WI38 (cell line): ENCODE measurements at regions not wholly inside any gene's neighbourhood (a gene's known extent, or its start where the extent isn't known, plus 50 kb on each side); places are given as distances from the start of the nearest gene placed in this dataset.

Source experiments
- H3K4me3 ChIP-seq: 2 replicates; pipeline ENCODE4 v1.5.1; 2011; ENCODE audit warnings: low read depth, mild to moderate bottlenecking, control low read depth, low read length
- CTCF ChIP-seq: IDR thresholded peaks from 2 replicates; pipeline ENCODE4 v1.5.1; 2012; ENCODE audit warnings: low read depth, mild to moderate bottlenecking, control low read depth, low read length

- no peak overlapping the region for H3K4me3 ChIP-seq
- no peak for TF ChIP-seq CTCF
These were observed 256.5 kb upstream of the HMGA2 start for GRCh38 chr12:65567820-65568219.

- no peak for TF ChIP-seq CTCF
- no peak overlapping the region for H3K4me3 ChIP-seq
These were observed 255.8 kb upstream of the HMGA2 start for GRCh38 chr12:65568517-65568916.

- TF ChIP-seq CTCF: no peak
- no peak overlapping the region for H3K4me3 ChIP-seq
These were observed 253.7 kb upstream of the HMGA2 start for GRCh38 chr12:65570451-65571130.

- no peak for TF ChIP-seq CTCF
- no peak overlapping the region for H3K4me3 ChIP-seq
These were observed 249.4 kb upstream of the HMGA2 start for GRCh38 chr12:65574867-65575266.

GRCh38 chr12:65584016-65584415 lies 240.3 kb upstream of the HMGA2 start:
- TF ChIP-seq CTCF: no peak
- H3K4me3 ChIP-seq: no peak overlapping the region

- no peak overlapping the region for H3K4me3 ChIP-seq
- TF ChIP-seq CTCF: no peak
These were observed 238.4 kb upstream of the HMGA2 start for GRCh38 chr12:65585648-65586602.

- TF ChIP-seq CTCF: no peak
- H3K4me3 ChIP-seq: no peak overlapping the region
These were observed 237.5 kb upstream of the HMGA2 start for GRCh38 chr12:65586796-65587195.
